ENCODE measurements at regions not wholly inside any gene's neighbourhood (a gene's known extent, or its start where the extent isn't known, plus 50 kb on each side); places are given as distances from the start of the nearest gene placed in this dataset.
"Not testable (repeated sequence)": the region's sequence is repeated elsewhere in the genome, so short reads cannot be mapped to it uniquely, and the experiment has no call there.

- not testable (repeated sequence) for DNase-seq
Observed at GRCh38 chr16:5156486-5156885, 58.9 kb upstream of the EEF2KMT start.

DNA sequence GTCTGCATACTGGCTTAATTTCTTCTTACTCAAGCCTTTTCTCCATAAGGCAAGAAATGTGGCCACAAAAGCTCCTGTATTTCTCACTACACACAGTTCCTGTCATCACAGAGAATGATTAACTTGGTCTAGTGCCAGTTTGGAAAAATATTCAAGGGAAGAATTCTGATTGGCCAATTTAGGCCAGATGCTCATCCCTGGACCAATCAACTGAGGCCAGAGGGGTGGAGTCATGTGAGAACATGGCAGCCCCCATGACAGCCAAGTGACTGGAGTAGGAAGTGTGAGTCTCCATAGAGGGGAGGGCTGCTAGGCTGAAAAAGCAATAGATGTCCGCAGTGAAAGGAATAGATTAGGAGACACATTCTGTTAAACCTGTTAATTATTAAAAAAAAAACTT lies 56.4 kb upstream of the EEF2KMT start:
- not testable (repeated sequence) for DNase-seq

DNA sequence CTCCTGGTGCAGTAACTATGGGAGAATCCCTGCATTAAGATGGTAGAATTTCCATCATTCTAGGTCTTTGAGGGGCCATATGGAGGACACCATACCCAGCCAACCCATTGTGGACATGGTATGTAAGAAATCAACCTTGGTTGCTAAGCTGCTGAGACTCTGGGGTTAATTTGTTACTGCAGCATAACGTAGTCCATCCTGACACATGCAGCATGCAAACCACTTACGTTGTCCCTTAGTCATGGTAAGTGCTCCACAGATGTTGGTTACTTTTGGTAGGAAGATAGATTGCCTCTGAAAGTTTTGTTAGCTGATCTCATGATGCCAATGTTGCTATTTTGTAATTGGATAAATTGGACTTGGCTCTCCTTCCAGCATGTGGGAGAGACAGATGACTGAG lies 53.8 kb upstream of the EEF2KMT start:
- not testable (repeated sequence) for DNase-seq

All from NCI-H526 treated with DMSO at 0.1 percent for 48 hours (cell line).